ENCODE measurements at regions not wholly inside any gene's neighbourhood (a gene's known extent, or its start where the extent isn't known, plus 50 kb on each side); places are given as distances from the start of the nearest gene placed in this dataset.

DNA sequence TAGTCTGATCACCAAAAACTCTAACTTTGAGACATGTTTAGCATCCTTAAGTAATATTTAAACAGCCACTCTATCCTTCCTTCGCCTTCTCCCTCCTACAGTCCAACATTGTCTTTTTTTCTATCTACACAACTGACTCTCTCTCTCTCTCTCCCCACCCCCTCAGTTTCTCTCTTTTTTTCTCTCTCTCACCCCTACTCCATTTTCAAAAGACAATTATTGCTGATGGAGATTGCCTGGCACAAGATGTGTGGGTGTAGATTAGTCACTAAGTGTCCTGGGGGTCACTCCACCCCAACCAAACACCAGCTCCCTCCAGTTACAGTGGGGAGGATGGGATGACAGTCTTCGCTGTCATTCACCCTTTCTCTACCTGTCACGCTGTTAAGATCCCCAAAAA lies 94.5 kb upstream of the NFIA start:
- no peak overlapping the region for H3K4me3 ChIP-seq (ENCODE audit: low read depth, low read length)

DNA sequence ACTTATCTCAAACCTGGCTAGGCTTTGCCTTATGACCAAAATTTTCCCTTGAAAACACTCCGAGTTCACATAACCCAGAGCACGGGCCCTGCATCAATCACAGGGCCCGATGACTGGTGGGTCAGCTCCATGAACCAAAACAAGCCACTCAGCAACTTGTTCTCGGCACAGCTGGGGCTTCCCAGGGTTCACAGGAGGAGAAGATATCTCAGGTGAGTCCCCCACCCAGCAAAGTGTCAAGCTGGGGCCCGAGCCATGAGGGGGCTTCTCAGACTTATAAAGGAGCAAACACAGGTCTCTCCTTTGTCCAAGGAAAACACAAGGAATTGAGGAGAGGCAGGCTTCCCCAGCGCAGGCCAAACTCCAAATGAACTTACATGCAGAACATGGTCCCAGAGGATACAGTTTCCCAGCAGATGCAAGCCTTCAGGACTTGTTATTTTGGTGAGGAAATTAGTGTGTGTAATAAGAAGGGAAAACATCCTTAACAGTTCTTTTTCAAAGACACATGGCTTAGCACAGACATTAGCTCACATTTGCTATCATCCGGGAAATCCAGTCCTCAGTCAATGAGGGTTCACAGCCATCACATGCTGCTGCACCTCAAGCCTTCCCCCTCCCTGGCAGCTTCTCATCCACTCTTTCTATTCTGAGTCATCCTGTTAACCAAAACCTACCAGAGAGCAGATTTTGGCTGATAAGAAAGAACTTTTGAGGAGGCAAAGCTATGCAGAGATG lies 98.1 kb upstream of the NFIA start:
- H3K4me3 ChIP-seq (ENCODE audit: low read depth, low read length): no peak overlapping the region

DNA sequence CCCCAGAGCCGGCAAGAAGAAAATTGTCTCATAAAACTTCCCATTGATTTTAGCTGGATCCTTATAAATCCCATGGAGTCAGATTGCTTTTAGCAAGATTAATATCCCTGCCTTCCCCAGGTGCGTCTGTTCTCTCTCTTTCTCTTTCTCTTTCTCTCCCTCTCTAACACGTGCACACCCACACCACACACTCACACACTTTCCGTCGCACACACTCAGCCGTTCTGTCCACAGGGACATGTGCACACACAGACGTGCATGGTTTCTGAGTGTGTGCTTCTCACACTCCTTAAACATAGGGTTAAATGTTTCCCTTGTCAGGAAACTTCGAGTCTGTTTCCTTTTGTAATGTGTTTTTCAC lies 98.7 kb upstream of the NFIA start:
- H3K4me3 ChIP-seq (ENCODE audit: low read depth, low read length): no peak overlapping the region

DNA sequence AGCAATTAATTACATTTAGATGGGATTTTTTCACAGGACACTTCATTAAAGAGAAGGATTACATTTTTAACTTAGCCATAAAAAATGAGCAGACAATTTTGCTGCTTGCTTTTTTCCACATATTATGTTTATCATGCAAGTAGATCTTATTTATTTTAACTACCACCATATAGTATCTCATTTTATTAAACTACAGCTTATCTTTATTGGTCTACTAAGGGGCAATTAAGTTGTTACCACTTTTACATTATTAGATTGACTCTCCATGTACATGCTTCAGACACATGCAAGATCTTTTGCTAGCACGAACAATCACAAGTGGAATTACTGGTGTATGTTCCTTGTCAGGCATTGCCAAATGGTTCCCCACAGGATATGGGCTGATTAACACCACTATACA lies 99.8 kb upstream of the NFIA start:
- no peak overlapping the region for H3K4me3 ChIP-seq (ENCODE audit: low read depth, low read length)

DNA sequence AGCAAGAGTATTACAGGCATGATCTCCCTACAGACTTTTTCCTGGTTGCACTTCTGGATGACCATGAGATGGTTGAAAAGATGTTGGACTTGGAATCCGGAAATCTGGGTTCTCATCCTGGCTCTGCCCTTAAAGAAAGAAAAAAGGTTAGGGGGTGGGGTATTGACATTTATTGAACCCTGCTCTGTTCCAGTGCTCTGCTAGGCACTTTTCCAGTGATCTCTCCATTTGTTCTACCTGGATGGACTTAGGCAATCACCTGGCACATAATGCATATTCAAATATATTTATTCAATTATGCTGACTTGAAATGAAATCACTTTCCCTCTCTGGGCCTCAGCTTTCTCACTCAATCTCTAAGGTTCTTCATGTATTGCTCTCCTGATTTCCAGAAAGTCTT lies 101.0 kb upstream of the NFIA start:
- no peak overlapping the region for H3K4me3 ChIP-seq (ENCODE audit: low read depth, low read length)

DNA sequence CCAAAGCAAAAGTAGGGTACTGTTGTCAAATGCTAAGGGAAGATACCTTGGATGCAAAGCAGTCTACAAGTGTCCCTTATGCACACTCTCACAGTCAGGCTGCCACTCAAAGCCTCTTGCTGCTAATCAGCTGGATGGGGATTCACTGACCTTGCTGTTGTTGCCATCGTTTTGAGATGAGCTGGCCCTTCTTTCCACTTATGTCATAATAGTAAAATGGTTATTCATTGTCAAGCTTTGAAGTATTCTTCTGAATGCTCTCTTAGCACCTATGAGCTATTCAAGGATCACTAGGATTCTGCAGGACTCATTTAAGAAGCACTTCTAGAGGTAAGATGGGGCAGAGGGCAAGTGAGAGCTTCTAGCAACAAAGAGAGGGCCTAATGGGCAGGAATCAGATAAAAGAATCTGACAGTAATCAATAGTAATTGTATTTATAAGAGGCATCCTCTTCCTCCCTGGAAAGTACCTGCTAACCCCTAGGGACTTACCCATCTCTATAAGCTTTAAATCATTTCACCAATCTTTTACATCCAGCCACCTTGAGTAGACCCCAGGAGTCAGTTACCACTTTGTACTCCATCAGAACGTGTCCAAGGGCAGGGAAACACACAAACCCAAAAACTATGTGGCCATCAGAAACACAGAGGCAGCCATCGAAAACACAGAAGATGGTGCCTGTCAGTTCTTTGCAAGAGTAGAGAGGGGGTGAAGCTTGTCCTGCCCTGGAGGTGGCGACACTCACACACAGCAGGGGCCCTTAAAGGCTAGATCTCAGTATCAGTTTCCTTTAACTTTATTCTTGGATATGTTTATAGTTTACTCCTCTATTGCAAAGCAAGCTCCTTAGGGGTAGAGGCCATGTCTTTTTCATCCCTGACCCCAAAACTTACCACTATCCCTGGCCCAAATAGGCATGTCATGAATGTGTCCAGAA lies 103.7 kb upstream of the NFIA start:
- no peak overlapping the region for H3K4me3 ChIP-seq (ENCODE audit: low read depth, low read length)

DNA sequence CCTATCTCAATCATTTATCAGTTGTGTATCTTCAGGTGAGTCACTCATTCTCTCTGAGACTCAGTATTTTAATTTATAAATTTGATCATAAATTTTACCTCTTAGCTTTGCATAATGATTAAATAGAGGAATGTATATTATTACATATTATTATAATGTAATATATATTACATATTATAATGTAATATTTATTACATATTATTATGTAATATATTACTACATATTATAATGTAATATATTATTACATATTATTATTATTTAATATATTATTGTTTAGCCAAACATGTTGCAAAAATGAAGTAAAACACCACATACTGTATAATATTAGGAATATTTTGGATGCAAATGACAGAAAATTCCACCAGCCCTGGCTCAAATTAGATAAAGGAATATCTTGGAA lies 104.7 kb upstream of the NFIA start:
- H3K4me3 ChIP-seq (ENCODE audit: low read depth, low read length): no peak overlapping the region

DNA sequence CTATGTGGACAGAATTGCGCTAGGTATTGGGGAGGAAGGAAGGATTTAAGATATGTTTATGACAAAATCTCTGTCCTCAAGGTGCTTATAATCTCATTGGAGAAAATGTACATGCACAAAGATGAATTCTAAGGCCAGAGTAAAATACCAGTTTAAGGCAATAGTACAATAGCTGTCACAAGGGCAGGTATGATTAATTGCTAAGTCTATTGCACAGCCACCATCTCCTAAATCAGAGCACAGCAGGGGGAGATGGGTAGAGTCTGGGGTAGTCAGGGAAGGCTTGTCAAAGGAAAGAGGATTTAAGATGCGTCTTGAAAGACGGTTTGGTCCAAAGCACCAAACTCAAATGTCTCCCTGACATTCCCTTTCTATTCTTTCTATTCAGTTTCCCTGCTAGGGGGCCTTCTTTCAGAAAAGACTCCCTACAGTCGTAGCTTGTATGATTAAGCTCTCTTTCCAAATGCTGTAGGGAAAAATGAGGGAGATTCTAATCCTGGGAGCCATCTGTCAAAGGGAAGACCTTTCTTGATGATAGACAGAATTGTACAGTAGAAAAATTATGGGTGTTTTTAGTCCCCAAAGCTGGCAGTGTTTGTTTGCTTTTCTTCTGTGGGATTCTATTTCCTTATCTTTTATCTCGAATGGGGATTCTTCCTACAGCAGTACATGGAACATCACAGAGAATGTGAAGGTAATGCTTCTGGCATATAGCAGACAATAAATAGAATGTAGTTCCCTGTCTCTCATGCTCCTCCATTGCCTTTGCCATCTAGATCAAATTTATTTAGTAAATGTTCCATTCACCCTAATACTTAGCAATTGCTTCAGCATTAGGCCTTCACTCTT lies 107.6 kb upstream of the NFIA start:
- no peak overlapping the region for H3K4me3 ChIP-seq (ENCODE audit: low read depth, low read length)

DNA sequence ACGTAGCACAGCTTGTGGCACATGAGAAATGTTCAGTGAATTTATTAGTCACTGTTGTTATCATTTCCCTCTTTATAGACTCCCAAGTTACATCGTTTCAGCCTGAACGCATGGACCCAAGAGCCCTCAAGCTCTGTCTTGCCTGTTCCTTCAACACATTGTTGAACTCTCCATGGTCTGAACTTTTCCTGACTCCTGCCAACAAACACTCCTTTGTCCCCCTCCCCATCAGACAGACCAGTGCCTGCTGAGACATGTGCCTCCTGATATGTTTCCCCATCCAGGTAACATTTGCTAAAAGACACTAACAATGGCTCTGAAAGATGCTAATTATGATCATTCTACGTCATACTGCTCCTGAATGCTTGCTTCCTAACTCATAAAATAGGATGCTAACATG lies 108.7 kb upstream of the NFIA start:
- no peak overlapping the region for H3K4me3 ChIP-seq (ENCODE audit: low read depth, low read length)

DNA sequence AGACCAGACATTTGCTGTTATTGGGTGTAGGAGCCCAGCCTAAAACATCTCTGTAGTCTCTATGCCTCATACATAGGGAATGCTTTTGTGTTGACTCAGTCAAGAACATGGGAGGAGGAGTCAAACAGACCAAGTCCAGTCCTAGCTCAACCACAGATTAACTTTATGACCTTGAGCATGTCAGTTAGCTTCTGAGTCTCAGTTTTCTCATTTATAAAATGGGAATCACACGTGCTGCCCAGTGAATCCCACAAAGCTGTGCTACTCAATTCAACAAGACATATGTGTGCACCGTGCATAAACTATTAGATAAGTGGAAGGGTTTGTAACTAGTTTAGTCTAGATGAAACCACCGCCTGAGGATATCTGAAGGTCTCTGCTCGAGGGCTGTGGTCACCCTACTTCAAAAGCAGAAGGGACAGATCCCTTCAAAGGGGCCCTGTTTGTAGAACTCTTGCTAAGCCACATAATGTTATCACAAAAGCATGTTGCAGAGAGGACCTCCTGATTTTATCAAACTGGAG lies 109.5 kb upstream of the NFIA start:
- H3K4me3 ChIP-seq (ENCODE audit: low read depth, low read length): no peak overlapping the region

DNA sequence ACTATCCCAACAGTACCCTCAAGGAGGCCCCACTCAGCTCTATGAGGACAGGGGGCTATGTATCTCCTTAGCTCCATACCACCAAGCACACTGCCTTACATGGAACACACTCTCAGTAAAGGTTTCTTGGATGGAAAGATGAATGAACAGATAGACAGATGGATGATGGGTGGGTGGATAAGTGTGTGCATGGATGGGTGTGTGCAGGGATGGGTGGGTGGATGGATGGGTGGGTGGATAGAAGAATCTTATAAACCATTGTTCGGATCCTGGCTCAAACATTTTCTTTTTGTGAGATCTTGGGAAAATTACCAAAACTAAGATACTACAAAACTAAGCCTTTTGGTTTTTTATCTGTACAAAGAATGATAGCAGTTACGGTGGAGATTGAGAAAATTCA lies 111.0 kb upstream of the NFIA start:
- H3K4me3 ChIP-seq (ENCODE audit: low read depth, low read length): no peak overlapping the region

DNA sequence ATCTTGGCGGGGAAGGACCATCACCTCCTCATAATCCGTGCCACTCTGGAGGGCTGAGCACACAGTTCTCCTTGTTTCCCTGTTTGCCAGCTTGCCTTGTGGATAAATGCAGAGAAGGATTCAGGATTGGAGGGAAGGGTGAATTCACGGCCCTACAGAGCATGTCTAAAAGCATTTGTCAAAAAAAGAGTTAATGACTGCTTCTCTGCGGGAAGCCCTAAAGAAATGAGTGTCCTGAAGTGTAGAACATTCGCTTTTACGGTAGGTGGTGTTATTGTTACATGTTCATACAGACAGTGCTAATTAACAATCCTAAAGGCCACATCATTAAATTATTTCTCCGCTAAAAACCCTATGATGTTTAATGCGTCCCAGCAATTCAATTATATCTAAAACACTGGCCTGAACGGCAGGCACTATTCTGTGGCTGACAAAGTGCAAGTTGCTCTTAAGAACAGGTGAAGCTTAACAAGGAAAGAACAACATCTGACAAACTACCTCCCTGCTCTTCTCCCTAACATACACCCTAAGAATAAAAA lies 112.3 kb upstream of the NFIA start:
- no peak overlapping the region for H3K4me3 ChIP-seq (ENCODE audit: low read depth, low read length)

DNA sequence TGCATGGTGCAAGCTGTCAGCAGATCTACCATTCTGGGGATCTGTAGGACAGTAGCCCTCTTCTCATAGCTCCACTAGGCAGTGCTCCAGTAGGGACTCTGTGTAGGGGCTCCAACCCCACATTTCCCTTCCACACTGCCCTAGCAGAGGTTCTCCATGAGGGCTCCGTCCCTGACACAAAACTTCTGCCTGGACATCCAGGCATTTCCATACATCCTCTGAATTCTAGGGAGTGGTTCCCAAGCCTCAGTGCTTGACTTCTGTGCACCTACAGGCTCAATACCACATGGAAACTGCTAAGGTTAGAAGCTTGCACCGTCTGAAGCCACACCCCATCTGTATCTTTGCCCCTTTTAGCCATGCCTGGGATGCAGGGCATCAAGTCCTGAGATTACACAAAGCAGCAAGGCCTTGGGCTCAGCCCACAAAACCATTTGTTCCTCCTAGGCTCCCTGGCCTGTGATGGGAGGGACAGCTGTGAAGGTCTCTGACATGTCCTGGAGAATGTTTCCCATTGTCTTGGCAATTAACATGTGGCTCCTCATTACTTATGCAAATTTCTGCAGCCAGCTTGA lies 117.0 kb upstream of the NFIA start:
- H3K4me3 ChIP-seq (ENCODE audit: low read depth, low read length): no peak overlapping the region

DNA sequence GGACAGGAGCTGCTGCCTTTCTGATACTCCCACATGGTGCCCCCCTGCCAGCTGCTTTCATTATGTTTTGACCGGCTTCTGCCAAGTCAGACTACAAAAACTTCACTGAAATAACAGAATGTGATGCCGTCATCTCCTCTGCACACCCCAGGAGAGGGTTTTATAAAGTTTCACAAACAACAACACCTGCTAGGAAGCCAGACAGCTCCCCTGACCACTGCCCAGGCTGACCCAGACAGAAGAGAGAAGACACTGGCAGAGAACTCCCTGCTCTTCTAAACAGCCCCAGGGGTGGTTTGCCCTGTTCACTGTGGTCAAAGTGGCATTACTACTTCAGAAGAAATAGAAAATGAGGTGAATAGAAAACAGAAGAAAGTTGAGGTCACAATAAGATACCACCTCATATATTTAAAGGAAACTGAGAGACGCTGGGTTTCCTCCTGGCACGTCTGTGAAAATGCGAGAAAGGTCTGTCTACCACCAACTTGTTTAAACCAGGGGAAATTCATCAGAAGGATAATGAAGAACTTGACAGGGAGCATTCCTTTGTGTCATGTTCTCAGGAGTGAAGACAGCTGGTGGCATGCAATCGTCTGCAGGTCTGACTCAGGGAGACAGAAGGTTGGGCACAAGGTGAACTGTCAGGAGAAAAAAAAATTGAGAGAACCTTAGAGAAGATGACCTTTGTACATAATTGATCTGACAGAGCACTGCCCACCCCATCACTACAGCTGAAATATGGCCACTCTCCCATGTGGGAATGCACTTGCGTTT lies 119.0 kb upstream of the NFIA start:
- no peak overlapping the region for H3K4me3 ChIP-seq (ENCODE audit: low read depth, low read length)

DNA sequence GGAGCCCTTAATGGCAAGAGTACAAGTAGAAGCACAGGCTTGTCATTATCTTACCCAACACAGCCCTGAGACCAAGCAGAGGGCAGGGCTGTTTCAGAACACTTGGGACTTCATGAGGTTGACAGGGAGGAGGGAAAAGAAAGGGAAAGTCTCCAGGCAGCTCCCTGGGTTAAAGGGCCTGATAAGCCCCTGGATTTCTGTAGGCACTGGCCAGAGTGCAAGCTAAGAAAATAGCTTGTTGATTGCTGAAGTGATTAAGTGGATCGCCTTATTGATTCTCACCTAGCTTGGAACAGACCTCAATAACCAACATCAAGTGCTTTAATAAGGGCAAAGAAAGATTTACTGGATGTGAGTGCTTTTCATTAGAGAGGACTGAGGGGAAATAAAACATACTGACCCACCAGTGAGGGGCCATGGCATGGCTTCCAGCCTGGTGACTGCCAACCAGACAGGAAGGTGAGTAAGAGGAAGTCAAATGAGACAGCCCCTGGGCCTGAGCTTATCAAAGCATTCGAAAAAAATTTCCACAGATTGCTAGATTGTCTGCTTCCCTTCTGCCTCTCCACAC lies 121.4 kb upstream of the NFIA start:
- H3K4me3 ChIP-seq (ENCODE audit: low read depth, low read length): no peak overlapping the region

DNA sequence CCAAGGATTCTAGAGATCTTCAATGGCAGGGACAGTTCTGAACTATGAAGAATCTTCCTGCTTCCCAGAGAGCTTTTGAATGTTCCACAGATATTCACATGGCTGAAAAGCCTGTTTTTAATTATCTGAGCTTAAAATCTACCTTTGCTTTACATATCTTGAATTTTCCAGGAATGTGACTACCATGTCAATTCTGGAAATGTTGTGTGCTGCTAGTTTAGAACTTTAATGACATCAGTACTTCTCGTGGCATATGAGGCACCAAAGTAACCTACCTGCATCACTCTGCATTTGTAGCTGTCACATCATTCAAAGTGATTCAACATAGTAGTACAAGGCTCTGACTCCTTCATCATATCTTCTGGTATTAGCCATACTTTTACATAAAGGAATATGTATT lies 122.7 kb upstream of the NFIA start:
- H3K4me3 ChIP-seq (ENCODE audit: low read depth, low read length): no peak overlapping the region

DNA sequence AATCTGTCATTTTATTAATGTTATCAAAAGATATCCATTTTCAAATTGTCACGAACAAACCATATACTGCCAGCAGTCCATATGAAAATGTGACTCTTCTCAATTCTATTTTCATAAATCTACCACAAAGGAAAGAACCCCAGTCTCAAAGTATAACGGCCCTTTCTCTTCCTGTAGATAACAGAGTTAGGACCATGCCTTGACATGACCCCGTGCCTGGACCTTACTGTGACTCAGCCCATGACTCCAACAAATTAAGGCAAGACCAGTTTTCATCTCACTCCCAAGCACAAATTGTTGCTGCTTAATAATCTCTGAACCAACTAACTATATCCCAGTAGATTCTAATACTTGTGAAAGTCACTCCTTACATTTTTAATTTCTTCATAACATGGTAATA lies 124.4 kb upstream of the NFIA start:
- no peak overlapping the region for H3K4me3 ChIP-seq (ENCODE audit: low read depth, low read length)

DNA sequence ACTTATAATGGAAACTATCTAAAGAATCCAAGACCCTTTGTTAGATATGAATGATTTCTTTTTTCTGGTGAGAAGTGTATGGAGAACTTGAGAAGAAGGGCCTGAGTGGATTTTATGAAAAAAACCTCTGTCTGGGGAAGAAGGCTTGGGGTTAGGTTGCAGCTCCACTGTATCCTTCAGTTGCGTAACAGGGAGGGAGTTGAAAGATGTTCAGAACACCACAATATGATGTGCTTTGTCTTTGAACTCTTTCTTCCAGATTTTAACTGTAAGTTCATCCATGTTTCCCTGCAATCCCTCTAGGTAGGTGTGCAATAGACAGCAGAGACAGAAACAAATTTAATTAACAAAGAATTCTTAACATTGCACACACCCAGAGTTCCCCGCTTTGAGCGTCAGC lies 125.8 kb upstream of the NFIA start:
- H3K4me3 ChIP-seq (ENCODE audit: low read depth, low read length): no peak overlapping the region

DNA sequence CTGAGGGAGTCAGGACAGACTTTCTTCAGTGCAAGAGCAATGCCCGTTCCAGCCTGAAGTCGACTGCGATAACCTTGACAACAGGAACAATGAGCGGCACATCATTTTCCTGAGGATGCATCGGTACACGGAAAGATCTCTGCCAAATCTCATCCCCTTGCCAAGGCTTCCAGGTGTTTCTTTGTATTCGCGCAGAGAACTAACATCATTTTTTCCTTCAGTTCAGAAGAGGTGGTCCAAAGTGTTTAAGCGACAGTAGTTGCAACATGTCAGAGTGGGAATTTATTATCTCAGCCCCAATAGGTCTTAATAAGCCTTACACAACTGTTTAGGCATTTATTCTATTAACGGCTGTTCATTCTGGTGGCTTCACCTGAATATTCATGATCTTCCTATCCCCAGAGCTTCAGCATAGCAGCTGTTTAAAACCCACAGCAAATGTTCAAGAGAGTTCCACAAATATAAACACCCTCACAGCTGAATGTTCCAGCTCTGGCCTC lies 129.7 kb upstream of the NFIA start:
- H3K4me3 ChIP-seq (ENCODE audit: low read depth, low read length): no peak overlapping the region
